Loucy (cell line): ENCODE measurements at regions not wholly inside any gene's neighbourhood (a gene's known extent, or its start where the extent isn't known, plus 50 kb on each side); places are given as distances from the start of the nearest gene placed in this dataset.

Experiments
- EZH2phosphoT487 ChIP-seq: fragments of 200-600 bp; IDR thresholded peaks from 2 replicates; pipeline ENCODE4 v1.6.1; 2018; ENCODE audit warnings: antibody characterized with exemption, mild to moderate bottlenecking, moderate library complexity, borderline replicate concordance
- TF ChIP-seq, protein P1 (sequence below): fragments of 200-600 bp; sonication (generic); conservative IDR thresholded peaks from 2 replicates; pipeline ENCODE4 v1.5.1; 2014; ENCODE audit warnings: mild to moderate bottlenecking, antibody characterized with exemption, low read length

DNA sequence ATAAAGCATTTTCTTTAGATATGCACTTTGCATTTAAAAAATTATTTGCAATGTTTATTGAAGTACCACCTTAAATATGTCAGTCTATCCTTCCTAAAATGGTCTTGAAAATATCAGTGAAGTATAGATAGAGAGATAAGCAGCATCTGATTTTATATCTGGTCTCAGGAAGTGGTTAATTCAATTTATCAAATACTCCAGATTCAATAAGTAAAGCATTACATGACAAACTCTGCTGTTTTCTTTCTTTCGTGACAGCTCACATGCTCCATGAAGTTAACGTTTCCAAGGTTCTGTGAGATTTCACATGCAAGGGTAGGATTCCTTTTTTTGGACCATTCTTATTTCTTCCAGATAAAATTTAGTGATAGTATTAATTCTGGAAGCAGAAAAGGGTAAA, 775.4 kb upstream of the ROBO1 start:
- TF ChIP-seq, protein P1, sequence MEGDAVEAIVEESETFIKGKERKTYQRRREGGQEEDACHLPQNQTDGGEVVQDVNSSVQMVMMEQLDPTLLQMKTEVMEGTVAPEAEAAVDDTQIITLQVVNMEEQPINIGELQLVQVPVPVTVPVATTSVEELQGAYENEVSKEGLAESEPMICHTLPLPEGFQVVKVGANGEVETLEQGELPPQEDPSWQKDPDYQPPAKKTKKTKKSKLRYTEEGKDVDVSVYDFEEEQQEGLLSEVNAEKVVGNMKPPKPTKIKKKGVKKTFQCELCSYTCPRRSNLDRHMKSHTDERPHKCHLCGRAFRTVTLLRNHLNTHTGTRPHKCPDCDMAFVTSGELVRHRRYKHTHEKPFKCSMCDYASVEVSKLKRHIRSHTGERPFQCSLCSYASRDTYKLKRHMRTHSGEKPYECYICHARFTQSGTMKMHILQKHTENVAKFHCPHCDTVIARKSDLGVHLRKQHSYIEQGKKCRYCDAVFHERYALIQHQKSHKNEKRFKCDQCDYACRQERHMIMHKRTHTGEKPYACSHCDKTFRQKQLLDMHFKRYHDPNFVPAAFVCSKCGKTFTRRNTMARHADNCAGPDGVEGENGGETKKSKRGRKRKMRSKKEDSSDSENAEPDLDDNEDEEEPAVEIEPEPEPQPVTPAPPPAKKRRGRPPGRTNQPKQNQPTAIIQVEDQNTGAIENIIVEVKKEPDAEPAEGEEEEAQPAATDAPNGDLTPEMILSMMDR: no peak
- no peak for TF ChIP-seq EZH2phosphoT487
